ENCODE measurements at regions not wholly inside any gene's neighbourhood (a gene's known extent, or its start where the extent isn't known, plus 50 kb on each side); places are given as distances from the start of the nearest gene placed in this dataset.

DNA sequence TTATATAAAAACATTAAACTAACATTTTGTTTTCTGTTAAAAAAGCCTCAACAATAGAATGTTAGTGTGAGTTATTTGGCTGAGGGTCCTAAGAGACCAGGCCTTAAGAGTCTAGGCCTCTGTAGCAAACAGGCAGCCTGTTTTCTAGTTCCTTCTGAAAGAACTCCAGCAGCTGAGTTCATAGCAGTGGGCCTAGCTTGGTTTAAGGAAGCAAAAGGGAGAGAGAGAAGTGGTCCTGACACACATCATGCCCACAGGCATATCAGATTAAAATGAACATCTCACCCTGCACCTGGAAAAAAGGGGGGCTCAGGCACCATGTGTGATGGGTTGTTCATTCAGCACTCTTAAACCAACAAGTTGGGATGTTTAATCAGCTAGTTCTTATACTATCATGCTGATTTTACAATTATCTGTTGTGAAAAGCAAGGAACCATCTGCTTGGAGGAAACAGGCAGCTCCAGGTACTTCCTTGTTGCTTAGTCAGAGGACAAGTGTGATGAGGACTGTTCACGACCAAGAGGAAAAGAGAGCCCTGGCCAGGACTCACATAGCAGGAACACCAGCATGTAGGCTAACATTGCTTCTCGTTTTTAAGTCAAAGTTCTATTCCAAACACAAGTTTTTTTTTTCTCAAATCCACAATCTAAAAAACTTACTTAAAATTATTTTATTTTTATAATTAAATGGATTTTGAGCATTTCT, 81.3 kb upstream of the FRY start:
- Histone ChIP-seq H3K4me1 (ENCODE audit: control insufficient read depth, extremely low read depth, insufficient read depth, low read length) (peaks cover 6% of the 10 kb centered on the region), H3K79me2 (ENCODE audit: control insufficient read depth, insufficient read depth, low read length) (no peaks in the 10 kb centered on the region), H3K27me3 (ENCODE audit: control insufficient read depth, extremely low read depth, insufficient read depth, low read length) (no peaks in the 10 kb centered on the region), H3K9me3 (ENCODE audit: control insufficient read depth, low read depth, low read length) (no peaks in the 10 kb centered on the region), H3K9me1 (ENCODE audit: control insufficient read depth, extremely low read depth, insufficient read depth, low read length) (no peaks in the 10 kb centered on the region), H3K4me3 (ENCODE audit: control insufficient read depth in 2 of 3, extremely low read depth in 1 of 3, insufficient read depth in 2 of 3, low read depth in 1 of 3, low read length in 3 of 3) (no peak overlapping the region), H4K20me1 (ENCODE audit: control insufficient read depth, extremely low read depth, insufficient read depth, low read length) (no peaks in the 10 kb centered on the region), H3K4me2 (ENCODE audit: control insufficient read depth, extremely low read depth, insufficient read depth, low read depth, low read length) (no peak overlapping the region), H3K9ac (ENCODE audit: control insufficient read depth, extremely low read depth, insufficient read depth, low read length) (no peak overlapping the region), H2AFZ (ENCODE audit: control insufficient read depth, low read length) (no peak overlapping the region), H3K36me3 (ENCODE audit: control insufficient read depth in 2 of 2, extremely low read depth in 1 of 2, insufficient read depth in 2 of 2, low read length in 2 of 2) (no peaks in the 10 kb centered on the region), H3K27ac (ENCODE audit: control insufficient read depth, insufficient read depth, low read length) (no peak overlapping the region)
- dilution Hi-C loops (cut with MboI; ENCODE audit: extremely low pct_ligation_motif_present, low sequenced_read_pairs), result no loop called here
- DNase-seq (ENCODE audit: low read depth, low spot score) (no peak), FAIRE-seq (no peak)
- TF ChIP-seq CTCF (optimal IDR thresholded peaks at IDR 0.05 in 1 of 3, IDR thresholded peaks at IDR 0.05 in 1 of 3, conservative IDR thresholded peaks at IDR 0.05 in 1 of 3; ENCODE audit: extremely low read depth in 1 of 3, insufficient read depth in 2 of 3, low read length in 3 of 3), result no peak

- no peak overlapping the region for H2AFZ ChIP-seq (ENCODE audit: control insufficient read depth, low read length)
- H3K27ac ChIP-seq (ENCODE audit: control insufficient read depth, insufficient read depth, low read length), result no peak overlapping the region
- no peak for TF ChIP-seq CTCF (optimal IDR thresholded peaks at IDR 0.05 in 1 of 3, IDR thresholded peaks at IDR 0.05 in 1 of 3, conservative IDR thresholded peaks at IDR 0.05 in 1 of 3; ENCODE audit: extremely low read depth in 1 of 3, insufficient read depth in 2 of 3, low read length in 3 of 3)
- TF ChIP-seq EZH2 (IDR thresholded peaks at IDR 0.05; ENCODE audit: low read length), result no peak
- H3K4me3 ChIP-seq (ENCODE audit: control insufficient read depth in 2 of 3, extremely low read depth in 1 of 3, insufficient read depth in 2 of 3, low read depth in 1 of 3, low read length in 3 of 3), result no peak overlapping the region
- no peaks in the 10 kb centered on the region for H3K27me3 ChIP-seq (ENCODE audit: control insufficient read depth, extremely low read depth, insufficient read depth, low read length)
- H3K4me2 ChIP-seq (ENCODE audit: control insufficient read depth, extremely low read depth, insufficient read depth, low read depth, low read length), result no peak overlapping the region
- no peaks in the 10 kb centered on the region for H3K4me1 ChIP-seq (ENCODE audit: control insufficient read depth, extremely low read depth, insufficient read depth, low read length)
- H3K9me1 ChIP-seq (ENCODE audit: control insufficient read depth, extremely low read depth, insufficient read depth, low read length), result no peaks in the 10 kb centered on the region
- FAIRE-seq, result peak; percentile 34
- H3K36me3 ChIP-seq (ENCODE audit: control insufficient read depth in 2 of 2, extremely low read depth in 1 of 2, insufficient read depth in 2 of 2, low read length in 2 of 2), result no peaks in the 10 kb centered on the region
- H3K9ac ChIP-seq (ENCODE audit: control insufficient read depth, extremely low read depth, insufficient read depth, low read length), result no peak overlapping the region
- DNase-seq (ENCODE audit: low read depth, low spot score), result peak; percentile 19
- no peaks in the 10 kb centered on the region for H3K79me2 ChIP-seq (ENCODE audit: control insufficient read depth, insufficient read depth, low read length)
- dilution Hi-C loops (cut with MboI; ENCODE audit: extremely low pct_ligation_motif_present, low sequenced_read_pairs), result no loop called here
- H4K20me1 ChIP-seq (ENCODE audit: control insufficient read depth, extremely low read depth, insufficient read depth, low read length), result no peaks in the 10 kb centered on the region
- H3K9me3 ChIP-seq (ENCODE audit: control insufficient read depth, low read depth, low read length), result no peaks in the 10 kb centered on the region
Measured at GRCh38 chr13:31951215-31951678, 80.3 kb upstream of the FRY start.
